ENCODE measurements at regions not wholly inside any gene's neighbourhood (a gene's known extent, or its start where the extent isn't known, plus 50 kb on each side); places are given as distances from the start of the nearest gene placed in this dataset.

- TF ChIP-seq, protein P1, sequence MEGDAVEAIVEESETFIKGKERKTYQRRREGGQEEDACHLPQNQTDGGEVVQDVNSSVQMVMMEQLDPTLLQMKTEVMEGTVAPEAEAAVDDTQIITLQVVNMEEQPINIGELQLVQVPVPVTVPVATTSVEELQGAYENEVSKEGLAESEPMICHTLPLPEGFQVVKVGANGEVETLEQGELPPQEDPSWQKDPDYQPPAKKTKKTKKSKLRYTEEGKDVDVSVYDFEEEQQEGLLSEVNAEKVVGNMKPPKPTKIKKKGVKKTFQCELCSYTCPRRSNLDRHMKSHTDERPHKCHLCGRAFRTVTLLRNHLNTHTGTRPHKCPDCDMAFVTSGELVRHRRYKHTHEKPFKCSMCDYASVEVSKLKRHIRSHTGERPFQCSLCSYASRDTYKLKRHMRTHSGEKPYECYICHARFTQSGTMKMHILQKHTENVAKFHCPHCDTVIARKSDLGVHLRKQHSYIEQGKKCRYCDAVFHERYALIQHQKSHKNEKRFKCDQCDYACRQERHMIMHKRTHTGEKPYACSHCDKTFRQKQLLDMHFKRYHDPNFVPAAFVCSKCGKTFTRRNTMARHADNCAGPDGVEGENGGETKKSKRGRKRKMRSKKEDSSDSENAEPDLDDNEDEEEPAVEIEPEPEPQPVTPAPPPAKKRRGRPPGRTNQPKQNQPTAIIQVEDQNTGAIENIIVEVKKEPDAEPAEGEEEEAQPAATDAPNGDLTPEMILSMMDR (IDR thresholded peaks at IDR 0.05), result no peak
- no peak for TF ChIP-seq POLR2A (IDR thresholded peaks at IDR 0.05)
Observed at GRCh38 chrX:20519146-20519545, 252.4 kb upstream of the RPS6KA3 start.

All from gastroesophageal sphincter (tissue), 3 donors.